A204.1 (cell line): ENCODE measurements at regions not wholly inside any gene's neighbourhood (a gene's known extent, or its start where the extent isn't known, plus 50 kb on each side); places are given as distances from the start of the nearest gene placed in this dataset.

Source experiments
- FAIRE-seq: peaks from 2 replicates; lab custom pipeline; 2012; peaks lifted over from hg19 to GRCh38; lab: Jason Lieb, UNC

DNA sequence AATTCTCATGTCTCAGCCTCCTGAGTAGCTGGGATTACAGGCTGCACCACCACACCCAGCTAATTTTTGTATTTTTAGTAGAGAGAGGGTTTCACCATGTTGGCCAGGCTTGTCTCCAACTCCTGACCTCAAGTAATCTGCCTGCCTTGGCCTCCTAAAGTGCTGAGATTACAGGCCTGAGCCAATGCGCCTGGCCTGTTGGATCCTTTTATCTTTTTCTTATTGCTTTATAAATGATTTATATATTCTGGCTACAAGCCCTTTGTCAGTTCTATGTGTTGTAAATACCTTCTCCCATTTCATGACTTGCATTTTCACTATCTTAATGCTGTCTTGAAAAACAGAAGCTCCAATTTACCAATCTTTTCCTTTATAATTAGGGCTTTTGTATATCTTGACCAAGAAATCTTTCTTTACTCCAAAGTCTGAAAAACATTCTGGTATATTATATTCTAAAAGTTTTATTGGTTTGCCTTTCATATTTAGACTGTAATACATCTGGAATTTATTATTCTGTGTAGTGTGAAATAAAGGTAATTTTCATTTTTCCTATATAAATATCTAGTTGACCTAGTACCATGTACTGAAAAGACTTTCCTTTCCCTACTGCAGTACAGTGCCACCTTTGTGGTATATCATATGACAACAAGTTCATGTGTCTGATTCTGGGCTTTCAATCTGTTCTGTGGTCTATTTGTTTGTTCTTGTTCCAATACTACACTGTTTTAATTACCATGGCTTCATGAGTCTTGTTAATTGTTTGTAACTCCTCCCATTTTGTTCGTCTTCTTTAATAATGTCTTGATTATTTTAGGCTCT, 52.9 kb upstream of the RNU6-1 start:
- FAIRE-seq: no peak

DNA sequence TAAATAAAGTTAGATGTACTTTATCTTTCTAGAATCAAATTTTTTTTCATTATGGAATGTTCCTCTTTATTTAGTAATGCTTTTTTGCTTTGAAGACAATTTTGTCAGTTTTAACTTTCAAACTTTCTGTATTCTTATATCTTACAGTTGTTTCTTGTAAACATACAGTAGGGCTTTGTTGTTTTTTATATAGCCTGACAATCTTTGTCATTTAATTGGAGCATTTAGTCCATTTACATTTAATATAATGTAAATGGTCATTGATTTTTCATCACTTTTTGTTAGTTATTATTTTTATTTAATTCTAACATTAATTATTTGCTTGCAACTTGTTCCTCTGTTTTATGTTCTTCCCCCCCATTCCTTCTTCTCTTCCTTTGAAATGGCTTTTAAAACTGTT, 55.4 kb upstream of the RNU6-1 start:
- FAIRE-seq: peak; percentile 68

DNA sequence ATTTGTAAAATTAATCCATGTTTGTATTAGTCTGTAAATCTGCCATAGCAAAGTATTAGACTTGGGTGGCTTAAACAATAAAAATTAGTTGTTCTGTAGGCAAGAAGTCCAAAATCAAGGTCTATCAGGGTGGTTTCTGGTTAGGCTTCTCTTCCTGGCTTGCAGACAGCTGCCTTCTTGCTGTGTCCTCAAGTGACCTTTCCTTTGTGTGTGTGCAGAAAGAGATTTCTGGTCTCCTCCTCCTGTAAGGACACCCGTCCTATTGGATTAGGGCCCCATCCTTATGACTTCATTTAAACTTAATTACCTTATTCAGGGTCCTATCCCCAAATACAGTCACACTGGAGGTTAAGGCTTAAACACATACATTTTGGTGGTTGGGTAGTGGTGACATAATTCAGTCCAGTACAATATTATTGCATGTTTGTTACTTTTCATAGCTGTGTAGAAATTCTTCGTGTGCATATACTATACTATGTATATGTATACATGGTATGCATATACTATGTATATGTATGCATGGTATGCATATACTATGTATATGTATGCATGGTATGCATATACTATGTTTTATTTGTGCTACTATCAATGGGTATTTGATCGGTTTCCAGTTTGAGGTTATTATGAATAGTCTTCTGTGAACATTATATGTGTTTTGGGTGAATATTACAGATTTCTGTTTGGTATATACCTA, 57.9 kb upstream of the RNU6-1 start:
- FAIRE-seq: no peak

DNA sequence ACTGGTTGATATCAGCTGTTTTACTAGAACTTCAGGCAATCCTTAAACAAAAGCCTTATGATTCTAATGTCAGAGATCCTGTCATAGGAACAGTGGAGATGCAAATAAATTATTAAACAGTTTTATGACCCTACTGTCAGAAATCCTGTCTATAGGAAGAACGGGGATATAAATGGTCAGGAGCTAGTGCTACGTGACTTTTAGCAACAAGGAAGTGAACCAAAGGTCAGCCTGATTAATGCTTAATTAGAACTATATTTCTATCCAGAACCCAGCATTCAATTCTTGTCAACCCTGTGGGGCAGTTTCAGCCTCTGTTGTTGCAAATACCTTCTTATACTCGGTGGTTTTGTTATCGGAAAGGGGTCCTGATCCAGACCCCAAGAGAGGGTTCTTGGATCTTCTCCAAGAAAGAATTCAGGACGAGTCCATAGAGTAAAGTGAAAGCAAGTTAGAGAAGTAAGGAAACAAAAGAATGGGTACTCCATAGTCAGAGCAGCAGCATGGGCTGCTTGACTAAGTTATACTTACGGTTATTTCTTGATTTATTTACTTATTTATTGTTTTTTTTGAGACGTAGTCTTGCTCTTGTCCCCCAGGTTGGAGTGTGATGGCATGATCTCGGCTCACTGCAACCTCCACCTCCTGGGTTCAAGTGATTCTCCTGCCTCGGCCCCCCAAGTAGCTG, 59.9 kb upstream of the RNU6-1 start:
- FAIRE-seq: no peak

DNA sequence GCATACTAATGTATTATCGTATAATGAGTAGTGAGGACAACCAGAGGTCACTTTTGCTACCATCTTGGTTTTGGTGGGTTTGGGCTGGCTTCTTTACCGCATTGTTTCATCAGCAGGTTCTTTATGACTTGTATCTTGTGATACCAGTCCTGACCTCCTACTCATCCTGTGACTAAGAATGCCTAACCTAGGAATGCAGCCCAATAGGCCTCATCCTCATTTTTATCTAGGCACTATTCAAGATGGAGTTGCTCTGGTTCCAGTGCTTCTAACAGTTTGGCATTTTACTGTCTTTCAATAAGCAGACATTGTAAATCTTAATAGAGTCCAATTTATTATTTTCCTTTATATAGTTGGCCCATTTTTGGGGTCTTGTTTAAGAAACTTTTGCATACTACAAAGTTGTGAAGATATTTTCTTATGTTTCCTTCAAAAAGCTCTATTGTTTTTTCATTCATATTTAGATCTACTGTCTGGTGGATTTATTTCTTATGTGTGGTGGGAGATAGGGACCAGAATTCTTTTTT, 60.8 kb upstream of the RNU6-1 start:
- no peak for FAIRE-seq

DNA sequence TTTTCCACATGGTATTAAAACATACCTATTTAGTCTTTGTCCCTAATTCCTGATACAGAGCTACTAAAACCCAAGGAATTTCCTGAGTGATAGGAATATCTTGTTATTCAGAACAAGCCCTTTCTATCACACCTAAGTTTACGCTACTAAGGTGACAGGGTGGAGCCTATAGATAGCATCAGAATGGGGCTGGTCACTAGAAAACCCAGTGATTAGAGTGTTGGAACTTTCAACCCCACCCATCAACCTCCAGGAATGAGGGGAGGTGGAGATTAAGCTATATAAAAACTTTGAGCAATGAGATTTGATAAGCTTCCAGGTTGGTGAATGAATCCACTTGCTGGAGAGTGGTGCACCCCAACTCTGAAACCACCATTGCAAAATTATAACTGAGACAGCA, 62.1 kb upstream of the RNU6-1 start:
- FAIRE-seq: no peak

DNA sequence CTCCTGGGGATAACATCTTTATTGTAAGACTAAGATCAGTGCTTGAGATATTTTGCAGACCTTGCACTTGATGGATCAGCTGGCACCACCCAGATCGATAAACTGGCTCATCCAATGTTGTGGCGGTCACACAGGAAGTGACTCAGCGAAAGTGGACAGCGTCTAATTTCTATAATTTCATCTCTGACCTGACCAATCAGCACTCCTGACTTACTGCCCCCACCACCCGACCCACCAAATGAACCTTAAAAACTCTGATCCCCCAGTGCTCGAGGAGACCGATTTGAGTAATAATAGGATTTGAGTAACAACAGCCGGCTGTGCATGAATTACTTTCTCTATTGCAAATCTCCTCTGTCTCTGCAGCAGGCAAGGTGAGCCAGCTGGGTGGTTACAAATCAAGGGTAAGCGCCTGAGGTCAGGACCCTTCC, 62.7 kb upstream of the RNU6-1 start:
- FAIRE-seq: no peak

DNA sequence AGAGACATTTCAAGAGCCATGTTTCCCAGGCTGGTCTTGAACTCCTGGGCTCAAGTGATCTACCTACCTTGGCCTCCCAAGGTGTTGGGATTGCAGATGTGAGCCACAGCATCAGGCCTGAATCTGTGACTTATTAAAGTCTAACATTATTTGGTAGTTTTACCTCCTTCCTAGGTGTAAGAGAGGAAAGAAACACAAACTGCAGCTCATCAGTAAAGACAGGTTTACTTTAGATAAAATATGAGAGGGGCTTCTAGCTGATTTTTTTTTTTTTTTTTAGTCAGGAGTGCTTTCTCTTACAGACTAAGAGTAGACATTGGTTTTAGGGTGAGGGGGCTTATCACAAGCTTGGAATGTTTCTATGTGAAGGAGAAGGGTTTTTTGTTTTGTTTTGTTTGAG, 63.9 kb upstream of the RNU6-1 start:
- no peak for FAIRE-seq

DNA sequence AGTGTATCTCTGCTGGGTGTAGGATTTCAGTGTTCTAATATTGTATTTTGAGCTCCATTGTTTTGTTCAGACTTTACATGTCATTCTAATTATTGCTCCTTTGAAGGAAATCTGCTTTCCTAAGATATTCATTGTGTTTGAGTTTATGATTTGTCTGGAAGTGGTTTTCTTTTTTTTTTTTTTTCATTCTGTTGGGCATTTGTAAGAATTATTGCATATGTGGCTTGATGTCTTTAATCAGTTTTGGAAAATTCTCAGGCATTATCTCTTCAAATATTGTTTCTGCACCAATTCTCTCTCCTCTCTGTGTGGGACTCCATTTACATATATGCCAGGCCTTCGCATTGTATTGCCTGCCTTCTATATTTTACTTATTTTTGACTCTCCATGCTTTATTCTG, 65.8 kb upstream of the RNU6-1 start:
- no peak for FAIRE-seq

DNA sequence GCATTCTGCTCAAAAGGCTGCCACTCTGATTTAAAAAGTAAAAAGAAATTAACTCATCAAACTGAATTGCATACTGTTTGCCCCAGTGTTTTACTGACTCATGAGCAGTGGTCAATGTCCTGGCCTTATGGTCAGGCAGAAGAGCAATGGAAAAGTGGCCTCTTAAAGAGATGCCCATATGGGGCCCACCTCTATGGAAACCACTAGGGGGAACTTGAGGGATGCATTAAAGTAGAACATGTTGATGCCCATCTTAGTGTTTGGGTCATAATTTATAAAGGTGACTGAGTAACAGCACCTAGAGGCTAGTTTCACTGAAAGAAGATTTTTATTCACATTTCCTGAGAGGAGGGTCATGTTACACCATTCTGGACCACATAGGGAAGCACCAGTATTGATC, 66.5 kb upstream of the RNU6-1 start:
- FAIRE-seq: no peak

DNA sequence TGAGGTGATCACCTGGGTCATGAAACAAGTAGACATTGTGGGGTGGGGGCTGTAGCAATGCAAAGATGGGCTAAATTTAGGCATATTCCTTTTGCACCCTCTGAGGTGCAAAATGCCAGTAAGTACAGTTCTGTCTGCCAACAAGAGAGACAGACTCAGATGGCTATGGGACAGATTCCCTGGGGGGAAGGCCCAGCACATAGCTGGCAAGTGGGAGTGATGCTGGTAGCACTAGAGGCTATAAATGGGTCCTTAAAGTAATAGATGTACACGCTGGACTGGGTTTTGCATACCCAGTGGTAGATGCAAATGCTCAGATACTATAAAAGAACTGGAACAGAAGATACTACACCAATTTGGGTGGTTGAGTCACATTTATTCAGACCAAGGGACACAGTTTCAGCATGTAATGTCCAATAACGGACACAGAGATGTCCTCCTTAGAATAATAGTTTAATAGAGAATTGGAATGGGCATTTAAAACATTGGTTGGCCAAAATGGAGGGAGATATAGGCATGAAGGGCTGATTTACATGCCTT, 67.4 kb upstream of the RNU6-1 start:
- FAIRE-seq: no peak

DNA sequence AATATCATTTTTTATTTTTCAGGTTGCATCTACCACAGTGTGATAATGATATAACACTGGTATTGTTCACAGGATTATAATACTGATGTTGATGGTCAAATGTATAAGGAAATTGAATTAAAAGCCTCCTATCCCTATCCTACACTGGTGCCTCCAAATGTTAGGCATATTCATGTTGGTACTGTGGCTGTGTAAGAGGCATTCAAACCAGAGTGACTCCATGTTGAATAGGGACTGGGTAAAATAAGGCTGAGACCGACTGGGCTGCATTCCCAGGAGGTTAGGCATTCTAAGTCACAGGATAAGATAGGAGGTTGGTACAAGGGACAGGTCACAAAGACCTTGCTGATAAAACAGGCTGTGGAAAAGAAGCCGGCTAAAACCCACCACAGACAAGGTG, 68.9 kb upstream of the RNU6-1 start:
- FAIRE-seq: no peak

DNA sequence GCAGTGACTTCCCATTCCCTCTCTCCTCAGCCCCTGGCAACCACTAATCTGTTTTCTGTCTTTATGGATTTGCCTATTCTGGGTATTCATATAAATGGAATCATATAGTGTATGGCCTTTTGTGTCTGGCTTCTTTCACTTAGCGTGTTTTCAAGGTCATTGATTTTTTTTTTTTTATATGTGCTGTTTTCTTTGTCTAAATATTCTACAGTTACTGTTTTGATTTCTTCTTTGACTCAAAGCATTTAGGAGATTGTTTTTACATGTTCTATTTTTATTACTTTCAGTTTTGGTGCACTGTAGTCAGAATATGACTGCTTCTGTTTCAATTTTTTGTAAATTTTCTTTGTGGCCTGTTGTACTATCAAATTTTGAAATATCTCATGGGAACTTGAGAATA, 71.9 kb upstream of the RNU6-1 start:
- FAIRE-seq: no peak

DNA sequence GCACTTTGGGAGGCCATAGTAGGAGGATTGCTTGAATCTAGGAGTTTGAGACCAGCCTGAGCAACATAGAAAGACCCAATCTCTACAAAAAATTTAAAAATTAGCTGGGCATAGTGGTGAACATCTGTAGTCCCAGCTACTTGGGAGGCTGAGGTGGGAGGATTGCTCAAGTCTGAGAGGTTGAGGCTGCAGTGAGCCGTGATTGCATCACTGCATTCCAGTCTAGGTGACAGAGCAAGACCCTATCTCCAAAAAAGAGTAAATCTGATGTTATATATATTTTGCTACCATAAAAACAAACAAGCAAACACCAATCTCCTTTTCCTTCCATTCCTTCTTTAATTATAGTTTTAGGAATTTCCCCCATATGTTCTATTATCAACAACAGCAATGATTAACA, 74.2 kb upstream of the RNU6-1 start:
- FAIRE-seq: no peak

DNA sequence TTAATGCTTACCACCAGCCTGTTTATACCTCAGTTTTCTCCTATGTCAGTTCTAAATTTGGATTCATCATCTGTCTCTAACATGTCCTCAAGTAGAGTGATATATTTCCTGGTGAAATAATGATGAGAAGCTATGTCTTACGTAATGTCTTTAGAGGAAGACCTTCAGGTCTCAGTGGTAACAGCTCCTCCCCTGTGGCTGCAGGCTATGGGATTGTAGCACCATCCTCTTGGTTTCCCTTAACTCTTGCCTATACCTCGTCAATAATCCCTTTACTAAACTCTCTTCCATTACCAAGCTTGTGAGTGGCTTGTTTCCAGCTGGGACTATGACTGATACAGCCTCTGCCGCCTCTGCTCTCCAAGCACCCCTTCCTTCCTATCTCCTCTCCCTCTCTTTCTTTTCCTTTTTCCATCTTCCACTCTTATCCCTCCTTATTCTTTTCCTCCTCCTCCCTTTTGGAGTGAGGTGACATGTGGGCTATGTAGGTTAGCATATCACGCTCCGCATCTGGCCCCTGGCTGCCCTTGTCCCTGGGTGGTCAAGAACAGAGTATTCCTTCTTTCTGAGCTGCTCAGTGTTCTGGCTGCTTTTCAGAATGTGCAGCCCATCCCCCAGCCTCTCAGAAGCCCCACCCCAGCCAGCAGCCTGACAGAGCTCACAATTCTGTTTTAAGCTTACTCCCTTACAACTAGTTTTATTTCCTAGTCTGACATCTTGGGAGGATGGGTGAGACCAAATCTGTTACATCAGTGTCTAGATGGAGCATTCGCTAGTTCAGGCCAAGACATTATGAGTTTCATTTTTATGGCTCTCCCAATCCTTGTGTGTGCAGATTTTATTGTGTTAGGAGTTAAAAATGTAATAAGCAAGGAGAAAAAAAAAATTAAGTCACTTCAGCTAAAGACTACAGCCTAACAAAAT, 75.0 kb upstream of the RNU6-1 start:
- no peak for FAIRE-seq

DNA sequence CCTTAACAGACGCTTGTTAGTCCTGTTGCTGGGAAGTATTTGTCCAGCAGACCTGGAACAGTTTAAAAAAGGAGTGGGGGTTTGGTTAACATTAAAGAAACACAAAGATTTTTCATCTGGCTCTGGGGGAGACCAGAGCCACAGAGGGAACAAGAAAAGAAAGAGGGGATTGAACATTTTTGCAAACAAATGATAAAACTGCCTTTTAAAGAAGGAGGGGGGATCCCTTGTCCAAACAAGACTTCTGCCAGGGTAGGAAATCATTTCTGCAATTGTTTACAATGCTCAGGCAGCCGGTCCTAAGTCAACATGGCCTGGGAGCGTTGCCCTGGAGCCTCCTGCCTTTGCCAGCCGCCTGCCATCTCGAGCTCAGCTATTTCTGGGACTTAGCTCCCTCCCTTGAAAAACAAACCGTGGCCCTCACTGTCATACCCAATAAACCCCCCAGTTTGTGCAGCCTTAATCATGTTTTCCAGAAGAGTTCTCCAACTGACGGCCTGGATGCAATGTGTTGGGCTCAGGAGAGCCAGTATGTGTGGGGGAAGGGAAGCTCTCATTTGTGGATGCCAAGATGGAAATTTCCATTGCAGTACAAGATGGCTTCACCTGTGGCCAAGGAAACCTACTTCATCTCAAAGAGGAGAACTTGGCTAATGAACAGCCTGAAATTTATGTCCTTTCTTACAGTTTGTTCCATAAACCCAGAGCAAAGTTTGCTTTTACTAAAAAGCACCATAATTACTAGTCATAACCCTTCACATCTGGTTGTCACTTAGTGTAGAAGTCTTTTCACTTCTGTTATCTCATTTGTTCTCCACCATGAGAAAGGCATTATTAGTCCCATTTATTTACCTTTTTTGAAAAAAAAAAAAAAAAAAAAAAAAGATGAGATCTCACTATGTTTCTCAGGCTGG, 75.9 kb upstream of the RNU6-1 start:
- no peak for FAIRE-seq

DNA sequence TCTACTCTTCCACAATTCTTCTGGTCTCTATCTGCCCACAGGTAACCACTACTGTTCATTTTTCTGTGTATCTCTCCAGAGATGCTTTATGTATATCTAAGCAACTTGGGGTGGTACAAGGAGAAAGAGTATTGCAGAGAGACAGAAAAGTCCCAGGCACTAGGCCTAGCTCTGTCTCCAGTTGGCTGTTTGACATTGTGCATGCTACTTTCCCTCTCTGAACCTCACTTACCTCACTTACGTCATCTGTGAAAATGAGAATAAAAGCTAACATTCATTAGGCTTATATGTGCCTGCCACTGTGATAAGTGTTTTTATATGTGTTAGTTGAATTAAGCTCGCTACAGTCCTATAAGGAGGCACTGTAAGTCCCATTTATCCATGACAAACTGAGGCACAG, 76.7 kb upstream of the RNU6-1 start:
- no peak for FAIRE-seq

DNA sequence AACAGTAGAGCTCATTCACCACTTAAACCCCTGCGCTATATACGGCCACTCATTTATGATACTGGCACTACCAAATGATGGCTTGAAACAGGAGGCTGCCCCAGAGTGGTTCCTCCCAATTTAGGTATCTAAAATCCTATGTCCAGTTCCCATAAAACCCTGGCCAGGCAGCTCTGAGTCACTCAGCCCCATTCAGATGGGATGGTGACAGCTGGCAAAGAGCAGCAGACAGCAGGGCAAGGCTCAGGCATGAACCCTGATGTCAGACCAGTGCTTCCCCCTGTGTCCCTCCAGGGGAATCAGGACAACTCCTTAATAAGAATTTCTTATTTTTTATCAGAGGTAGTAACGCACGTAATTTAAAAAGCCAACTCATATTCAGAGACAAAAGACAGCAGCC, 77.2 kb upstream of the RNU6-1 start:
- FAIRE-seq: no peak

DNA sequence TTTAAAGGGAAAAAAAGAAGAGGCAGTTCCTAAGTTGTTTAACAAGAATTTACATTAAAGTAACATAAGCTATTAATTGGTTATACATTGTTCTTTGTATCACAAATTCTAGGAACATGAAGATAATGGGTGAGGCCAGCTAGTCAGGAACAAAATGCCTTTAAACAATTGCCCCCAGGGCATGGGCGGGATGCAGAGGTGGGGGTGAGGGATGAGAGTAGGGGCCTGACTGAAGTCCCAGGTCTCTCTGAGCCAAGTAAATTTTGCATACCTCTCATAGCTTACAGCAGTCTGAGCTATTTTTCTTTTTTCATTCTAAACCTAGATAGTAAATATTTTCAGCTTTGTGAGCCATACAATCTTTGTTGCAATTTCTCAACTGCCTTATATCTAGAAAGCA, 77.8 kb upstream of the RNU6-1 start:
- FAIRE-seq: no peak

DNA sequence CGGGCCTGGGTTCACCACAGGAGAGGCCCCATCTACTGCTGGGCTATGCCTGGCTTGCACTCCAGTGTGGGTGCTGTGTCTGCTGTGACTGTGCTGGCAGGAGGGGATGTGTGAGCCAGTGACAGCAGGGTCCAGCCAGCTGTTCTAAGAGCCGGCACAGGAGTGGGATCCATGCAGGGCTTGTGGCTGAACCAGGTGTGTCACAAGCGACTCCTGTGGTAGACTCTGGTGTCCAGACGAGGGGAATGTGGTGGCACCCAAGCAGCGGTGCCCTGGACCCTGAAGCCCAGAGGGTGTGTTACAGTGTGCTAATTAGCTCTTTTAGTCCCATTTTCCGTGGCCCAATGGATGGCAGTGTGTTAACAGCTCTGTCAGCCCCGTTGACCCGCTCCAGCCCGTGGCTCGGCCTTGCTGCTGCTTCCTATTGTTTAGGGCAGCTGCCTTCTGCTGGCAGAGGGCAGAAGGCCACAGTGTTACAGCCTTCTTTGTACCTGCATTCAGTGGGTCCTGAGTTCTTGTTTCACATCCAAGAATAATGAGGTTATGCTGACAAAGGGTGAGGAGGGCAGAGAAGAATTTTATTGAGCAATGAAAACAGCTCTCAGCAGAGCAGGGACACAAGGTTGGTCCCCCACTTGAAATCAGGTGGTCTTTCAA, 78.5 kb upstream of the RNU6-1 start:
- no peak for FAIRE-seq
